Omental fat pad (tissue), 3 donors: ENCODE measurements at regions not wholly inside any gene's neighbourhood (a gene's known extent, or its start where the extent isn't known, plus 50 kb on each side); places are given as distances from the start of the nearest gene placed in this dataset.

Source experiments
- ATAC-seq: fragments of 150-250 bp; one replicate; pipeline ENCODE4 v1.9.1; 2016; ENCODE audit warnings: mild to moderate bottlenecking, moderate library complexity; ENCODE audit not compliant: low FRiP score
- DNase-seq: peaks from one replicate; pipeline ENCODE4 v3.0.0-alpha.2; 2019; ENCODE audit warnings: low spot score
- CTCF ChIP-seq, 3 donors: fragments of 450-650 bp; IDR thresholded peaks; one replicate each; pipeline ENCODE4 v1.5.1; 2016 to 2017; ENCODE audit warnings: antibody characterized with exemption in 3 of 3, mild to moderate bottlenecking in 3 of 3, moderate library complexity in 2 of 3

- ATAC-seq (no peak), DNase-seq (no peak)
- no peak for TF ChIP-seq CTCF (IDR thresholded peaks at IDR 0.05)
Measured at GRCh38 chr9:113651896-113652295, 188.4 kb downstream of the RGS3 start.

- TF ChIP-seq CTCF (IDR thresholded peaks at IDR 0.05) = no peak
- ATAC-seq = no peak
- no peak for DNase-seq
Measured at GRCh38 chr9:113652355-113653152, 189.0 kb downstream of the RGS3 start.

GRCh38 chr9:113653746-113654604 is 190.4 kb downstream of the RGS3 start:
- TF ChIP-seq CTCF (IDR thresholded peaks at IDR 0.05) = no peak

GRCh38 chr9:113654605-113655428 is 191.3 kb downstream of the RGS3 start:
- no peak for DNase-seq
- no peak for ATAC-seq
- TF ChIP-seq CTCF (IDR thresholded peaks at IDR 0.05) = no peak

More at GRCh38 chr9:113653746-113654604, 190.4 kb downstream of the RGS3 start:
- DNase-seq = no peak
- ATAC-seq = no peak

- no peak for DNase-seq
- no peak for ATAC-seq
- TF ChIP-seq CTCF (IDR thresholded peaks at IDR 0.05) = no peak
Measured at GRCh38 chr9:113656771-113657670, 193.5 kb downstream of the RGS3 start.
